GM23338 (cell line): ENCODE measurements at regions not wholly inside any gene's neighbourhood (a gene's known extent, or its start where the extent isn't known, plus 50 kb on each side); places are given as distances from the start of the nearest gene placed in this dataset.

ENCODE experiments used
- ATAC-seq: fragments of 200-7000 bp; cut with Tn5 transposase; 3 replicates; pipeline ENCODE4 v1.9.1; 2020
- DNase-seq: peaks from one replicate; pipeline ENCODE4 v3.0.0-alpha.2; 2015; ENCODE audit warnings: low spot score
- H2AFZ ChIP-seq: fragments of 200-600 bp; sonication (generic); 2 replicates; pipeline ENCODE4 v1.8.0; 2016; ENCODE audit warnings: antibody characterized with exemption, mild to moderate bottlenecking, moderate library complexity
- H3F3A ChIP-seq: fragments of 200-600 bp; sonication (generic); replicated peaks from 2 replicates; pipeline ENCODE4 v1.8.0; 2017; ENCODE audit warnings: antibody characterized with exemption, mixed run types, low read depth
- H3K27ac ChIP-seq: fragments of 200-600 bp; sonication (generic); 2 replicates; pipeline ENCODE4 v1.6.1; 2016; ENCODE audit warnings: low read depth
- H3K27me3 ChIP-seq: fragments of 200-600 bp; sonication (generic); 2 replicates; pipeline ENCODE4 v1.8.0; 2016; ENCODE audit warnings: mild to moderate bottlenecking, mixed run types, moderate library complexity; ENCODE audit not compliant: insufficient read depth
- H3K36me3 ChIP-seq: fragments of 200-600 bp; sonication (generic); 2 replicates; pipeline ENCODE4 v1.8.0; 2016; ENCODE audit warnings: mild to moderate bottlenecking; ENCODE audit not compliant: insufficient read depth
- H3K4me1 ChIP-seq: fragments of 200-600 bp; sonication (generic); 2 replicates; pipeline ENCODE4 v1.8.0; 2016; ENCODE audit warnings: mild to moderate bottlenecking, moderate library complexity; ENCODE audit not compliant: insufficient read depth
- H3K4me2 ChIP-seq: fragments of 200-600 bp; sonication (generic); 2 replicates; pipeline ENCODE4 v1.7.1; 2017; ENCODE audit warnings: mixed run types
- H3K4me3 ChIP-seq: fragments of 200-600 bp; sonication (generic); 2 replicates; pipeline ENCODE4 v1.6.1; 2016; ENCODE audit warnings: mixed run types
- H3K79me2 ChIP-seq: fragments of 200-600 bp; sonication (generic); replicated peaks from 2 replicates; pipeline ENCODE4 v1.8.0; 2017; ENCODE audit warnings: mild to moderate bottlenecking; ENCODE audit not compliant: insufficient read depth
- H3K9me2 ChIP-seq: fragments of 200-600 bp; sonication (generic); 2 replicates; pipeline ENCODE4 v1.8.0; 2017; ENCODE audit not compliant: insufficient read depth
- H4K20me1 ChIP-seq: fragments of 200-600 bp; sonication (generic); replicated peaks from 2 replicates; pipeline ENCODE4 v1.8.0; 2017; ENCODE audit warnings: mild to moderate bottlenecking; ENCODE audit not compliant: insufficient read depth
- H3K27ac Mint-ChIP-seq: 2 replicates; pipeline ENCODE4 v1.8.0; 2020; ENCODE audit warnings: inconsistent platforms, mild to moderate bottlenecking, moderate library complexity, mixed read lengths
- H3K27me3 Mint-ChIP-seq: 3 replicates; pipeline ENCODE4 v1.8.0; 2022; ENCODE audit warnings: low read depth, mild to moderate bottlenecking, moderate library complexity, mixed read lengths, inconsistent platforms; ENCODE audit not compliant: insufficient read depth, poor library complexity
- H3K36me3 Mint-ChIP-seq: 3 replicates; pipeline ENCODE4 v1.8.0; 2021; ENCODE audit warnings: low read depth, mild to moderate bottlenecking, inconsistent platforms, moderate library complexity, mixed read lengths
- H3K4me1 Mint-ChIP-seq: 3 replicates; pipeline ENCODE4 v1.8.0; 2020; ENCODE audit warnings: mild to moderate bottlenecking, inconsistent platforms, mixed read lengths
- H3K4me3 Mint-ChIP-seq: 3 replicates; pipeline ENCODE4 v1.8.0; 2021; ENCODE audit warnings: moderate library complexity, mild to moderate bottlenecking, inconsistent platforms, mixed read lengths
- H3K9me3 Mint-ChIP-seq: 3 replicates; pipeline ENCODE4 v1.8.0; 2020; ENCODE audit warnings: moderate library complexity, mild to moderate bottlenecking, inconsistent platforms, mixed read lengths
- CREB1 ChIP-seq: fragments of 250-450 bp; sonication (Bioruptor Pico); IDR thresholded peaks from 2 replicates; pipeline ENCODE4 v1.5.0; 2020; ENCODE audit warnings: low read depth, mild to moderate bottlenecking, moderate library complexity
- CTCF ChIP-seq, 2 experiments: fragments of 200-600 bp in 1 of 2; sonication (generic) in 1 of 2; conservative IDR thresholded peaks; 2 replicates each; pipeline versions ENCODE4 v1.5.1 to v1.6.1; 2016 to 2017; ENCODE audit warnings: antibody characterized with exemption in 2 of 2, low read depth in 2 of 2, mild to moderate bottlenecking in 2 of 2, moderate library complexity in 1 of 2
- ETS1 ChIP-seq: IDR thresholded peaks from 2 replicates; pipeline ENCODE4 v1.6.1; 2016; ENCODE audit warnings: antibody characterized with exemption
- EZH2 ChIP-seq: fragments of 200-600 bp; sonication (generic); IDR thresholded peaks from one replicate; pipeline ENCODE4 v1.8.0; 2017; ENCODE audit warnings: antibody characterized with exemption, mild to moderate bottlenecking, low read depth; ENCODE audit not compliant: unreplicated experiment
- EZH2phosphoT487 ChIP-seq: fragments of 200-600 bp; sonication (generic); IDR thresholded peaks from one replicate; pipeline ENCODE4 v1.8.1; 2018; ENCODE audit warnings: antibody characterized with exemption; ENCODE audit not compliant: unreplicated experiment
- JUNB ChIP-seq: IDR thresholded peaks from one replicate; pipeline ENCODE4 v1.6.1; 2016; ENCODE audit warnings: antibody characterized with exemption; ENCODE audit not compliant: unreplicated experiment
- NANOG ChIP-seq: IDR thresholded peaks from 2 replicates; pipeline ENCODE4 v1.6.1; 2016; ENCODE audit warnings: antibody characterized with exemption, borderline replicate concordance
- POLR2AphosphoS5 ChIP-seq: IDR thresholded peaks from 2 replicates; pipeline ENCODE4 v1.6.1; 2016; ENCODE audit warnings: antibody characterized with exemption, low read depth
- REST ChIP-seq: IDR thresholded peaks from one replicate; pipeline ENCODE4 v1.6.1; 2018; ENCODE audit warnings: antibody characterized with exemption; ENCODE audit not compliant: unreplicated experiment
- STAT1 ChIP-seq: IDR thresholded peaks from one replicate; pipeline ENCODE4 v1.6.1; 2016; ENCODE audit warnings: antibody characterized with exemption; ENCODE audit not compliant: unreplicated experiment
- ZNF114 ChIP-seq: fragments of 250-450 bp; sonication (Bioruptor Pico); IDR thresholded peaks from 2 replicates; pipeline ENCODE4 v1.5.0; 2020; ENCODE audit warnings: mild to moderate bottlenecking, moderate library complexity
- ZNF331 ChIP-seq: fragments of 250-450 bp; sonication (Bioruptor Pico); IDR thresholded peaks from 2 replicates; pipeline ENCODE4 v1.5.0; 2020; ENCODE audit warnings: low read depth, mild to moderate bottlenecking, moderate library complexity
- ZNF462 ChIP-seq: fragments of 250-450 bp; sonication (Bioruptor Pico); IDR thresholded peaks from 2 replicates; pipeline ENCODE4 v1.5.0; 2020; ENCODE audit warnings: mild to moderate bottlenecking, moderate library complexity

GRCh38 chr14:48849741-48850322 lies 736.3 kb downstream of the RPS29 start (continued):
- TF ChIP-seq EZH2phosphoT487: no peak
- TF ChIP-seq ZNF331 (CRISPR knock-in tag): no peak
- no peak for TF ChIP-seq CREB1 (CRISPR knock-in tag)
- no peak for TF ChIP-seq EZH2

- H3K27me3 ChIP-seq: no peaks in the 10 kb centered on the region
- no peaks in the 10 kb centered on the region for H3K36me3 ChIP-seq
- no peak overlapping the region for H3K27ac ChIP-seq
- DNase-seq (no peak), ATAC-seq (no peak)
- Mint-ChIP-seq H3K36me3 (no peaks in the 10 kb centered on the region), H3K9me3 (no peaks in the 10 kb centered on the region; the same call in 2 of the 3 replicates), H3K4me1 (peaks cover 3% of the 10 kb centered on the region; the same call in 1 of the 3 replicates), H3K27ac (no peak overlapping the region), H3K27me3 (no peaks in the 10 kb centered on the region), H3K4me3 (no peak overlapping the region)
- no peaks in the 10 kb centered on the region for H3K4me1 ChIP-seq
- no peaks in the 10 kb centered on the region for H3F3A ChIP-seq
- no peaks in the 10 kb centered on the region for H4K20me1 ChIP-seq
- no peaks in the 10 kb centered on the region for H3K9me2 ChIP-seq
- H2AFZ ChIP-seq: no peak overlapping the region
- H3K4me2 ChIP-seq: no peak overlapping the region
- TF ChIP-seq ZNF462 (CRISPR knock-in tag) (no peak), ETS1 (no peak), POLR2AphosphoS5 (no peak), ZNF331 (CRISPR knock-in tag) (no peak), ZNF114 (CRISPR knock-in tag) (no peak), STAT1 (no peak), CTCF (conservative IDR thresholded peaks at IDR 0.05; ENCODE audit: low read depth in 2 of 2) (no peak), REST (no peak), CREB1 (CRISPR knock-in tag) (no peak), JUNB (no peak), NANOG (no peak), EZH2phosphoT487 (no peak), EZH2 (no peak)
- H3K79me2 ChIP-seq: no peaks in the 10 kb centered on the region
- no peak overlapping the region for H3K4me3 ChIP-seq
Observed at GRCh38 chr14:48842785-48843184, 743.4 kb downstream of the RPS29 start.
